PC-9 (cell line): ENCODE measurements at regions not wholly inside any gene's neighbourhood (a gene's known extent, or its start where the extent isn't known, plus 50 kb on each side); places are given as distances from the start of the nearest gene placed in this dataset.

Experiments
- BruUV-seq: library from RNA; stranded (reverse); fragments of 400-500 nt; replicated peaks from 2 replicates; lab custom pipeline; 2021; lab: Mats Ljungman, UMichigan
- CTCF ChIA-PET: fragments of 300-600 bp; sonication (Branson Sonifier 250); formaldehyde crosslinking; loops from one replicate; lab custom pipeline; 2022; ENCODE audit warnings: antibody characterized with exemption; lab: Charles Lee
- POLR2A ChIA-PET: fragments of 300-600 bp; sonication (Branson Sonifier 250); formaldehyde crosslinking; loops from one replicate; lab custom pipeline; 2022; ENCODE audit warnings: antibody characterized with exemption; ENCODE audit not compliant: unreplicated experiment; lab: Charles Lee
- DNase-seq, 2 experiments: peaks; one replicate each; pipeline versions ENCODE4 v3.0.0 to v3.0.0-alpha.2; 2015 to 2022; ENCODE audit warnings: mixed read lengths in 1 of 2
- H2AFZ ChIP-seq: fragments of 200-600 bp; sonication (generic); 2 replicates; pipeline ENCODE4 v1.8.1; 2017; ENCODE audit warnings: antibody characterized with exemption
- H3F3A ChIP-seq: fragments of 200-600 bp; sonication (generic); 2 replicates; pipeline ENCODE4 v1.8.1; 2017; ENCODE audit warnings: antibody characterized with exemption, mild to moderate bottlenecking, low read depth; ENCODE audit not compliant: insufficient read depth
- H3K27ac ChIP-seq: fragments of 200-600 bp; sonication (generic); 2 replicates; pipeline ENCODE4 v1.6.1; 2016; ENCODE audit warnings: mixed run types
- H3K27me3 ChIP-seq: fragments of 200-600 bp; sonication (generic); 2 replicates; pipeline ENCODE4 v1.6.1; 2016; ENCODE audit warnings: low read depth, mixed run types; ENCODE audit not compliant: insufficient read depth
- H3K36me3 ChIP-seq: fragments of 200-600 bp; sonication (generic); 2 replicates; pipeline ENCODE4 v1.6.1; 2016; ENCODE audit warnings: low read depth, mixed run types
- H3K4me1 ChIP-seq: fragments of 200-600 bp; sonication (generic); replicated peaks from 2 replicates; pipeline ENCODE4 v1.6.1; 2016; ENCODE audit warnings: mixed run types; ENCODE audit not compliant: insufficient read depth
- H3K4me2 ChIP-seq: fragments of 200-600 bp; sonication (generic); 2 replicates; pipeline ENCODE4 v1.6.1; 2017; ENCODE audit warnings: mixed run types
- H3K4me3 ChIP-seq: fragments of 200-600 bp; sonication (generic); 2 replicates; pipeline ENCODE4 v1.6.1; 2016; ENCODE audit warnings: mixed run types
- H3K79me2 ChIP-seq: fragments of 200-600 bp; sonication (generic); 2 replicates; pipeline ENCODE4 v1.6.1; 2017; ENCODE audit warnings: low read depth, mixed run types
- H3K9me2 ChIP-seq: fragments of 200-600 bp; sonication (generic); 2 replicates; pipeline ENCODE4 v1.8.1; 2017; ENCODE audit warnings: mild to moderate bottlenecking; ENCODE audit not compliant: insufficient read depth
- H3K9me3 ChIP-seq: fragments of 200-600 bp; sonication (generic); 2 replicates; pipeline ENCODE4 v1.8.1; 2016; ENCODE audit warnings: low read depth; ENCODE audit not compliant: insufficient read depth
- H4K20me1 ChIP-seq: fragments of 200-600 bp; sonication (generic); 2 replicates; pipeline ENCODE4 v1.8.1; 2017; ENCODE audit not compliant: insufficient read depth
- CTCF ChIP-seq: fragments of 200-600 bp; sonication (generic); conservative IDR thresholded peaks from 2 replicates; pipeline ENCODE4 v1.6.1; 2017; ENCODE audit warnings: mixed run types, antibody characterized with exemption, mild to moderate bottlenecking, moderate library complexity
- EZH2 ChIP-seq: fragments of 200-600 bp; sonication (generic); IDR thresholded peaks from 2 replicates; pipeline ENCODE4 v1.8.0; 2017; ENCODE audit warnings: antibody characterized with exemption, low read depth
- intact Hi-C: fragments of 100-400 bp; cut with micrococcal nuclease; formaldehyde crosslinking; loops from one replicate; pipeline ENCODE4 v1.10.0; 2022; ENCODE audit not compliant: unreplicated experiment

GRCh38 chr9:108800632-108801099 is 55.1 kb downstream of the ACTL7B start:
- H3K4me2 ChIP-seq: no peak overlapping the region
- H3F3A ChIP-seq: no peaks in the 10 kb centered on the region
- H3K4me3 ChIP-seq: no peak overlapping the region
- intact Hi-C loops: no loop called here
- H3K27me3 ChIP-seq: no peaks in the 10 kb centered on the region
- no peak for TF ChIP-seq EZH2
- TF ChIP-seq CTCF: no peak
- H3K36me3 ChIP-seq: no peaks in the 10 kb centered on the region
- no TSS peak for BruUV-seq
- ChIA-PET CTCF (no interaction called here), POLR2A (no interaction called here)
- no peak for DNase-seq
- H4K20me1 ChIP-seq: no peaks in the 10 kb centered on the region
- H3K27ac ChIP-seq: no peak overlapping the region
- no peaks in the 10 kb centered on the region for H3K4me1 ChIP-seq
- no peaks in the 10 kb centered on the region for H3K9me2 ChIP-seq
- no peaks in the 10 kb centered on the region for H3K9me3 ChIP-seq
- no peaks in the 10 kb centered on the region for H3K79me2 ChIP-seq
- no peak overlapping the region for H2AFZ ChIP-seq

GRCh38 chr9:108793573-108793972 is 62.2 kb downstream of the ACTL7B start:
- Histone ChIP-seq H2AFZ (no peak overlapping the region), H3K4me2 (no peak overlapping the region), H3K9me2 (no peaks in the 10 kb centered on the region), H3K9me3 (no peaks in the 10 kb centered on the region), H4K20me1 (no peaks in the 10 kb centered on the region), H3F3A (no peaks in the 10 kb centered on the region), H3K27ac (no peak overlapping the region), H3K79me2 (no peaks in the 10 kb centered on the region), H3K4me1 (no peaks in the 10 kb centered on the region), H3K36me3 (no peaks in the 10 kb centered on the region), H3K27me3 (no peaks in the 10 kb centered on the region), H3K4me3 (no peak overlapping the region)
- CTCF ChIA-PET: no interaction called here
- intact Hi-C loops: no loop called here
- no TSS peak for BruUV-seq
- TF ChIP-seq EZH2: no peak
- no peak for TF ChIP-seq CTCF
- POLR2A ChIA-PET: no interaction called here
- no peak for DNase-seq

- no peaks in the 10 kb centered on the region for H3K79me2 ChIP-seq
- POLR2A ChIA-PET: no interaction called here
- H3K4me3 ChIP-seq: no peak overlapping the region
- H3K4me2 ChIP-seq: no peak overlapping the region
- H3K27me3 ChIP-seq: no peaks in the 10 kb centered on the region
- no TSS peak for BruUV-seq
- no peaks in the 10 kb centered on the region for H3K9me2 ChIP-seq
- H2AFZ ChIP-seq: no peak overlapping the region
- DNase-seq: no peak
- H3K36me3 ChIP-seq: no peaks in the 10 kb centered on the region
- no peak overlapping the region for H3K27ac ChIP-seq
- no peaks in the 10 kb centered on the region; the same call in 1 of the 2 replicates for H3F3A ChIP-seq
- intact Hi-C loops: no loop called here
- TF ChIP-seq CTCF (no peak), EZH2 (no peak)
- CTCF ChIA-PET: no interaction called here
- H4K20me1 ChIP-seq: no peaks in the 10 kb centered on the region
- H3K4me1 ChIP-seq: peaks cover 13% of the 10 kb centered on the region
- H3K9me3 ChIP-seq: no peaks in the 10 kb centered on the region
Observed at GRCh38 chr9:108789742-108790141, 66.0 kb downstream of the ACTL7B start.
